HFF-Myc (cell line): ENCODE measurements at regions not wholly inside any gene's neighbourhood (a gene's known extent, or its start where the extent isn't known, plus 50 kb on each side); places are given as distances from the start of the nearest gene placed in this dataset.

ENCODE experiments used
- DNase-seq: peaks from one replicate; pipeline ENCODE4 v3.0.0-alpha.2; 2011; ENCODE audit warnings: low read depth; ENCODE audit errors: extremely low read depth
- H3K4me3 ChIP-seq: replicated peaks from 2 replicates; pipeline ENCODE4 v1.5.1; 2011; ENCODE audit warnings: low read depth, mild to moderate bottlenecking, control low read depth, low read length
- CTCF ChIP-seq: IDR thresholded peaks from 2 replicates; pipeline ENCODE4 v1.5.1; 2012; ENCODE audit warnings: mild to moderate bottlenecking, low read depth, low read length, control low read depth; ENCODE audit errors: missing control alignments

GRCh38 chr6:137816688-137817618 is 50.1 kb upstream of the TNFAIP3 start:
- H3K4me3 ChIP-seq, result no peak overlapping the region
- DNase-seq, result no peak
- no peak for TF ChIP-seq CTCF
